IMR-90 (cell line): ENCODE measurements at regions not wholly inside any gene's neighbourhood (a gene's known extent, or its start where the extent isn't known, plus 50 kb on each side); places are given as distances from the start of the nearest gene placed in this dataset.

Experiments
- ATAC-seq: fragments of 200-7000 bp; cut with Tn5 transposase; 2 replicates; pipeline ENCODE4 v1.9.1; 2020; ENCODE audit warnings: low read depth, mild to moderate bottlenecking, moderate library complexity
- BruUV-seq: library from RNA; stranded (reverse); fragments of 400-500 nt; replicated peaks from 2 replicates; lab custom pipeline; 2021; lab: Mats Ljungman, UMichigan
- CTCF ChIA-PET: fragments of 300-600 bp; formaldehyde crosslinking; extraction: SDS; loops from one replicate; lab custom pipeline; 2021; ENCODE audit warnings: antibody characterized with exemption; lab: Yijun Ruan, JAX
- POLR2A ChIA-PET: fragments of 300-600 bp; sonication (Branson Sonifier 250); formaldehyde crosslinking; loops from one replicate; lab custom pipeline; 2022; ENCODE audit warnings: antibody characterized with exemption; ENCODE audit not compliant: unreplicated experiment; lab: Charles Lee
- DNase-seq: peaks from one replicate; pipeline ENCODE4 v3.0.0; 2013
- H2AFZ ChIP-seq: replicated peaks from 2 replicates; pipeline ENCODE3; 2013; ENCODE audit warnings: low read length, mild to moderate bottlenecking; ENCODE audit not compliant: poor library complexity
- H2AK5ac ChIP-seq: 2 replicates; pipeline ENCODE4 v1.6.1; 2013; ENCODE audit warnings: low read depth, low read length, inconsistent platforms
- H2AK9ac ChIP-seq: replicated peaks from 2 replicates; pipeline ENCODE3; 2013; ENCODE audit warnings: mild to moderate bottlenecking, low read depth, low read length, moderate library complexity; ENCODE audit not compliant: poor library complexity
- H2BK120ac ChIP-seq: 2 replicates; pipeline ENCODE4 v1.6.1; 2013; ENCODE audit warnings: low read depth, low read length, inconsistent platforms
- H2BK15ac ChIP-seq: 3 replicates; pipeline ENCODE4 v1.6.1; 2013; ENCODE audit warnings: low read depth, low read length, inconsistent platforms
- H2BK20ac ChIP-seq: 2 replicates; pipeline ENCODE4 v1.6.1; 2013; ENCODE audit warnings: low read depth, mild to moderate bottlenecking, inconsistent platforms, low read length, moderate library complexity
- H2BK5ac ChIP-seq: 2 replicates; pipeline ENCODE4 v1.6.1; 2013; ENCODE audit warnings: mild to moderate bottlenecking, low read depth, low read length, inconsistent platforms; ENCODE audit not compliant: poor library complexity, severe bottlenecking
- H3K14ac ChIP-seq: replicated peaks from 2 replicates; pipeline ENCODE4 v1.6.1; 2013; ENCODE audit warnings: low read depth, low read length, inconsistent platforms
- H3K18ac ChIP-seq: 2 replicates; pipeline ENCODE4 v1.6.1; 2013; ENCODE audit warnings: low read depth, low read length, control low read depth
- H3K23ac ChIP-seq: 2 replicates; pipeline ENCODE4 v1.6.1; 2013; ENCODE audit warnings: low read depth, low read length, inconsistent platforms
- H3K27ac ChIP-seq: 2 replicates; pipeline ENCODE4 v1.5.1; 2013; ENCODE audit warnings: mild to moderate bottlenecking, control low read depth, low read length; ENCODE audit not compliant: insufficient read depth
- H3K27me3 ChIP-seq: 2 replicates; pipeline ENCODE4 v1.6.1; 2013; ENCODE audit warnings: low read length; ENCODE audit not compliant: control insufficient read depth, insufficient read depth
- H3K36me3 ChIP-seq: 2 replicates; pipeline ENCODE4 v1.6.1; 2013; ENCODE audit warnings: low read length, mixed read lengths; ENCODE audit not compliant: control insufficient read depth, insufficient read depth
- H3K4ac ChIP-seq: 2 replicates; pipeline ENCODE4 v1.6.1; 2013; ENCODE audit warnings: low read depth, low read length, inconsistent platforms
- H3K4me1 ChIP-seq: 2 replicates; pipeline ENCODE4 v1.6.1; 2013; ENCODE audit warnings: low read length, mixed read lengths; ENCODE audit not compliant: control insufficient read depth, insufficient read depth
- H3K4me2 ChIP-seq: 2 replicates; pipeline ENCODE4 v1.6.1; 2013; ENCODE audit warnings: low read depth, mild to moderate bottlenecking, control low read depth, low read length, moderate library complexity
- H3K4me3 ChIP-seq: 2 replicates; pipeline ENCODE4 v1.5.1; 2013; ENCODE audit warnings: low read depth, mild to moderate bottlenecking, control low read depth, low read length, moderate library complexity; ENCODE audit not compliant: insufficient read depth
- H3K56ac ChIP-seq: 2 replicates; pipeline ENCODE4 v1.6.1; 2013; ENCODE audit warnings: low read length, inconsistent platforms; ENCODE audit not compliant: insufficient read depth; ENCODE audit errors: extremely low read depth
- H3K79me1 ChIP-seq, 2 experiments: 2 replicates each; pipeline ENCODE4 v1.6.1; 2013; ENCODE audit warnings: low read length in 2 of 2, inconsistent platforms in 1 of 2, low read depth in 1 of 2
- H3K9ac ChIP-seq: 2 replicates; pipeline ENCODE4 v1.6.1; 2013; ENCODE audit warnings: low read depth, low read length, control low read depth
- H3K9me1 ChIP-seq: 2 replicates; pipeline ENCODE4 v1.6.1; 2013; ENCODE audit warnings: low read length, inconsistent platforms; ENCODE audit not compliant: insufficient read depth
- H3K9me3 ChIP-seq: 2 replicates; pipeline ENCODE4 v1.6.1; 2013; ENCODE audit warnings: low read length; ENCODE audit not compliant: control insufficient read depth, insufficient read depth
- H4K20me1 ChIP-seq: 2 replicates; pipeline ENCODE4 v1.6.1; 2013; ENCODE audit warnings: low read length, inconsistent platforms; ENCODE audit not compliant: insufficient read depth
- H4K5ac ChIP-seq: 2 replicates; pipeline ENCODE4 v1.6.1; 2013; ENCODE audit warnings: mild to moderate bottlenecking, low read depth, low read length, control low read depth
- H4K8ac ChIP-seq, 2 experiments: 2 replicates each; pipeline ENCODE4 v1.6.1; 2013; ENCODE audit warnings: low read depth in 2 of 2, low read length in 2 of 2, control low read depth in 1 of 2, inconsistent platforms in 1 of 2
- H4K91ac ChIP-seq: 2 replicates; pipeline ENCODE4 v1.6.1; 2013; ENCODE audit warnings: low read depth, low read length, inconsistent platforms; ENCODE audit not compliant: insufficient read depth
- BHLHE40 ChIP-seq: fragments of 150-350 bp; IDR thresholded peaks from 2 replicates; pipeline ENCODE4 v1.6.1; 2016; ENCODE audit warnings: mild to moderate bottlenecking, low read depth, low read length
- FOS ChIP-seq: fragments of 150-350 bp; IDR thresholded peaks from 2 replicates; pipeline ENCODE4 v1.6.1; 2016; ENCODE audit warnings: low read depth, low read length
- MAFK ChIP-seq: IDR thresholded peaks from 2 replicates; pipeline ENCODE4 v1.6.1; 2012; ENCODE audit warnings: low read depth, low read length, improper control_type of control experiment
- MAZ ChIP-seq: IDR thresholded peaks from 2 replicates; pipeline ENCODE4 v1.6.1; 2012; ENCODE audit warnings: low read depth, mild to moderate bottlenecking, low read length, improper control_type of control experiment, moderate library complexity, borderline replicate concordance
- MXI1 ChIP-seq: IDR thresholded peaks from 2 replicates; pipeline ENCODE4 v1.6.1; 2012; ENCODE audit warnings: low read depth, mild to moderate bottlenecking, low read length, moderate library complexity, borderline replicate concordance
- NFE2L2 ChIP-seq: fragments of 150-350 bp; IDR thresholded peaks from 2 replicates; pipeline ENCODE4 v1.6.1; 2016; ENCODE audit warnings: low read depth, mild to moderate bottlenecking, low read length
- RAD21 ChIP-seq: IDR thresholded peaks from 2 replicates; pipeline ENCODE4 v1.6.1; 2012; ENCODE audit warnings: low read length, improper control_type of control experiment
- RCOR1 ChIP-seq: IDR thresholded peaks from 2 replicates; pipeline ENCODE4 v1.6.1; 2012; ENCODE audit warnings: mild to moderate bottlenecking, low read length, improper control_type of control experiment; ENCODE audit not compliant: insufficient replicate concordance
- RFX5 ChIP-seq: IDR thresholded peaks from 2 replicates; pipeline ENCODE4 v1.8.0; 2012; ENCODE audit warnings: low read depth, mild to moderate bottlenecking, low read length, moderate library complexity
- SMC3 ChIP-seq: fragments of 150-350 bp; IDR thresholded peaks from 2 replicates; pipeline ENCODE4 v1.6.1; 2016; ENCODE audit warnings: low read depth, mild to moderate bottlenecking, antibody characterized with exemption, low read length, moderate library complexity
- USF2 ChIP-seq: fragments of 150-350 bp; IDR thresholded peaks from 2 replicates; pipeline ENCODE4 v1.6.1; 2017; ENCODE audit warnings: mild to moderate bottlenecking, antibody characterized with exemption, low read length, low read depth
- WGBS, 2 experiments: methylation state at CpG; one replicate each; pipeline versions ENCODE4 v1.1.5 to v1.1.7; 2013; ENCODE audit warnings: missing lambda C conversion rate in 2 of 2; ENCODE audit not compliant: insufficient read length in 1 of 2; ENCODE audit errors: extremely low coverage in 2 of 2; 5-methylcytosine and 5-hydroxymethylcytosine counted together
- dilution Hi-C: fragments of 300-500 bp; cut with HindIII; formaldehyde crosslinking; loops from one replicate; pipeline ENCODE4 v1.14.3; 2018; ENCODE audit warnings: low sequenced_read_pairs; ENCODE audit not compliant: unreplicated experiment
- in situ Hi-C: fragments of 300-500 bp; cut with MboI; formaldehyde crosslinking; loops from 3 replicates; pipeline ENCODE4 v1.14.3; 2019; ENCODE audit warnings: low sequenced_read_pairs, inconsistent platforms, mixed read lengths
- intact Hi-C: fragments of 100-400 bp; cut with micrococcal nuclease; formaldehyde crosslinking; loops from 2 replicates; pipeline ENCODE4 v1.10.0; 2022

DNA sequence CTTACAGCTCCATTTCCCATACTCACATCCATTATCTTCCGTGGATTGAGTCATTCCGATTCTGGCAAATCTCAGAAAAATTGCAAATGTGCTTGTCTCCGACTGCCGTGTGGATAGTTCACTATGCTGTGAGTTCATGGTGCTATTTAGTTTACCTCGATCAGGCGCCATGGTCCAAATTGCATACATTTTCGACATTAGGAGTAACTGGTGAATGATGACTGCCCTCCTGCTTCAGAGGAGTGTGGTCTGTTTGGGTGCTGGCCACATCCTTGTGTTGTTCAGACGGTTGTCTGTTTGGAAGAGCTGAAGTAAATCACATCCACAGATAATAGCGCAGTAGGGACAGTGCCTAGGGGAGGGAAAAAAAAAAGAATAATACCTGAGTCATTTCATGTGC lies 439.5 kb downstream of the ZNF516 start:
- intact Hi-C loops: no loop called here
- no peak overlapping the region for H3K4me3 ChIP-seq

More for the DNA sequence above, 439.5 kb downstream of the ZNF516 start:
- no peak for DNase-seq
- ChIA-PET POLR2A (no interaction called here), CTCF (no interaction called here)
- no peak overlapping the region for H3K23ac ChIP-seq
- no peak overlapping the region for H3K14ac ChIP-seq
- H3K27me3 ChIP-seq: no peaks in the 10 kb centered on the region
- no peak overlapping the region for H2AFZ ChIP-seq
- dilution Hi-C loops: no loop called here
- in situ Hi-C loops: no loop called here
- H2BK5ac ChIP-seq: no peak overlapping the region
- H2BK20ac ChIP-seq: no peak overlapping the region
- no peaks in the 10 kb centered on the region for H3K9me1 ChIP-seq
- no peak overlapping the region for H3K27ac ChIP-seq
- H3K4me2 ChIP-seq: no peak overlapping the region
- ATAC-seq: no peak
- no peak overlapping the region for H3K9ac ChIP-seq
- H4K8ac ChIP-seq: no peak overlapping the region
- no peak overlapping the region for H3K18ac ChIP-seq
- H3K9me3 ChIP-seq: peaks cover 13% of the 10 kb centered on the region
- H4K20me1 ChIP-seq: no peaks in the 10 kb centered on the region
- H4K91ac ChIP-seq: no peak overlapping the region
- no CpG with 5 or more reads among the region's 9 CpGs for WGBS, 2 experiments
- H3K79me1 ChIP-seq: no peaks in the 10 kb centered on the region
- no peaks in the 10 kb centered on the region for H3K36me3 ChIP-seq
- no peak overlapping the region for H2BK15ac ChIP-seq
- H2BK120ac ChIP-seq: no peak overlapping the region
- H2AK9ac ChIP-seq: no peak overlapping the region
- BruUV-seq: no TSS peak
- H3K56ac ChIP-seq: no peak overlapping the region
- H3K4ac ChIP-seq: no peak overlapping the region
- H4K5ac ChIP-seq: no peak overlapping the region
- H3K4me1 ChIP-seq: no peaks in the 10 kb centered on the region
- no peak overlapping the region for H2AK5ac ChIP-seq
- TF ChIP-seq MAFK: no peak
- no peak for TF ChIP-seq BHLHE40
- no peak for TF ChIP-seq NFE2L2
- TF ChIP-seq RAD21: no peak
- TF ChIP-seq SMC3: no peak
- TF ChIP-seq USF2: no peak
- no peak for TF ChIP-seq RCOR1
- TF ChIP-seq MXI1: no peak
- no peak for TF ChIP-seq RFX5
- TF ChIP-seq MAZ: no peak
- TF ChIP-seq FOS: no peak
